AG08395 (cell line): ENCODE measurements at regions not wholly inside any gene's neighbourhood (a gene's known extent, or its start where the extent isn't known, plus 50 kb on each side); places are given as distances from the start of the nearest gene placed in this dataset.

Experiments
- DNase-seq: peaks from one replicate; pipeline ENCODE4 v3.0.0; 2012; ENCODE audit warnings: mixed read lengths, low spot score

GRCh38 chr6:56347526-56347925, 100.1 kb upstream of the COL21A1 start:
- DNase-seq, result peak; percentile 40

DNA sequence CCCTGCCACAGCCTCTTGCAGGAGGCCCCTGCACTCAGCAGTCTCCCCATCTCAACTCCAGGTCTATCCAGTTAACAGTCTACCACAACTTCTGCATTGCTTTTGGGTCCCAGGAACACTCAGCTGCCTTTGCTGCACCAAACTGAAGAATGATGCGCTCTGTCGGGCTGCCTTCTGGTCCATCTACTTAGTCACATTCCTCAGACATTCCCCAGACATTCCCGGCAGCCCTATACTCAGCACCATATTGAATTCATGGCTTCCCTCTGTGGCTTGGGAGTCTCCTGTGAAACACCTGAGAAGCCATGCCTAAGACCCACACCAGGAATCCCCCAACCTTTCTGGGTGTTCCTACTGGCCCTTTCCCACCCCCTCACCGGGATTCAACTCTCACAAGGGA, 99.6 kb upstream of the COL21A1 start:
- DNase-seq, result no peak

- peak; percentile 48 for DNase-seq
Observed at GRCh38 chr6:56345376-56345995, 98.1 kb upstream of the COL21A1 start.

DNA sequence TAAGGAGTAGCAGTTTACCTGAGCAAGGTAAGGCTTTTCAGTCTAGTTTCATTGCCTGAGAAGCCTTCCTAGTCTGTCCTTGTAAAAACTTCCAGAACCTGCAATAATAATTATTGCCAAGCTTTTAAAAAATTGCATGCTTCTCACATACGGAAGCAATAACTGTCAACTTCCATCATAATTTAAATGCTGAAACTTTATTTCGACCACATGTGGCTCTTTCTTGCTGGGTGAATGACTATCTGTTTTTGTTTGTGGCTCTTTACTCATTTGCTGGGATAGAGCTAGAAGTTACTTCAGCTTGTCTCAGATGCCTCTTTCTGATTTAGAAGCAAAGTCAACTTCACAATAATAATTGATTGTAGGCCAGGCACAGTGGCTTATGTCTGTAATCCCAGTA, 95.9 kb upstream of the COL21A1 start:
- peak; percentile 25 for DNase-seq

GRCh38 chr6:56339524-56339923, 92.1 kb upstream of the COL21A1 start:
- DNase-seq, result no peak

DNA sequence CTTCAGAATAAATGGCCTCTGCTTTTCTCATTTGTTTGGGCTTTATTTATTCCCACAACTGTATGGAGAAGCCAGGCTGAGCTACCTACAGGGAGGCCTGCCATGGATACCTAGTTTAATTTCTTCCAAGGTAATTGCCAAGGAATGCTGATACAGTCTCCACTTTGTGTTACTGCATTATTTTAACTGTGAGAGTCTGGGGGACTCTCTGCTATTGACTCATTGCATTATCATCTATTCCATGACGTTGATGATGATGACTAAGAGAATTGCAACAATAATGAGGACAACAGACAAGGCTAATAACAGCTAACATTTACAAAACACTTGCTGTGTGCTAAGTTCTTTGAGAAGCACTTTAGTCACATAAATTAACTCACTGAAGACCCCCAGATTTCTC, 88.3 kb upstream of the COL21A1 start:
- DNase-seq, result peak; percentile 73

DNA sequence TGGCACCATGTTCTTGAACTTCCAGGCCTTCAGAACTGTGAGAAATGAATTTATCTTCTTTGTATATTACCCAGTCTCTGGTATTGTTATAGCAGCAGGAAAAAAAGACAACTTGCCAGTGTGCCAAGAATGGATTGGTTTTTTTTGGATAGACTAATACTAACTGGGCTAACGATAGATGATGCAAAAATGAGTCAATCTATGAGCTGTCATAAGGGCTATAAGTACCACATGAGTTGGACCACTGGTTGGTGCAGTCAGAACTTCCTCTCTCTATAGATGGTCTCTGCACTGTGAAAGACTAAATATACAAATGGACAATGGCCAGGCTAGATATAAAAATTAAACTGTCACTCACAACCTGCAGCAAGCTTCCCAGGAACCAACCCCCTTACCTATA, 87.6 kb upstream of the COL21A1 start:
- peak; percentile 24 for DNase-seq

DNA sequence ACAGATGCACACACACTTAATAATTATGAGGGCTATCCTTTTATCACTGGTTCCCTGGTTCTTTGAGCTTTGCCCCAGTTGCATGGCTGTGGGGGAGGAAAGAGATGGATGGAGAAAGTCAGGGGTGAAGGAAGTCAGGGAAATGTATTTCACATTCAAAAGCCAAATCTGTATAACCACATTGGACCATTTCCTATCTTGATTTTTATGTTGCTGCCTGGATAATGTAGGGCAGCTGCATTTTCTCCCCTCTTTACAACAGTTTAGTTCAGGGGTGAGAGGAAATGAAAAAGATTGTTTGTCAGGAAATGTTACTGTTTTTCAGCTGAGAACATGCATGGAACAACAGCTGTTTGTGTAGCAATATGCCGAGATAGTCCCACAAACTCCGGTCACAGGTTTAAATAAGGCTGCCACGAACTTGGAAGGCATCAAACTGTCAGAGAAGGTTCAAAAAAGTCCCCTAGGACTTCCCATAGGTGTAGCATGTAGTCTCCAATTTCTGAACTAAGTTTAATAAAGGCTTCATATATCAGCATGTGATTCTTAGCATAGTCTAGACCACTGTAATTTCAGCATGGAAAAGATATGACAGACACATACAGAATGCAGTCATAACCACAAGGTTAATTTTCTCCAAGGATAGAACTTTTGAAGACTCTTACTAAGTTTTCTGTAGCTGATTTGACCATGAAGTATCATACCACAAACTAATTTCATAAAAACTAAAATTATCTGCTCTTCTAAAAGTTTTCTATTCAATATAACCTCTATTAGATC, 82.1 kb upstream of the COL21A1 start:
- no peak for DNase-seq

DNA sequence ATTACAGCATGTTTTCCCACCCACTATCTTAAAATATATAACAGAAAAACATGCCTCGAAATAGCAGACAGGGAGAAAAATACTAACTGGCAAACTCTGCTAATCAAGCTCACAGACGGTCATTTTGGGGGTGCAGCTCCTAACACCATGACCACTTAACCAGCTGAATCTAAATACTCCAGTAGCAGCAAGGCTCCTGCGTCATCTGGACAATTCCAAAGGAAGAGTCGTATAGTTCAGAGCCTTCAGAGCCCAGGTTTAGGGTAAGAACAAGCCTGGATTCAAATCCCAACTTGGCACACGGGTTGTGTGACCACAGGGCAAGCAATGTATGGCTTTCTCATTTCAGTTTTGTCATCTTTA, 81.3 kb upstream of the COL21A1 start:
- DNase-seq, result no peak

DNA sequence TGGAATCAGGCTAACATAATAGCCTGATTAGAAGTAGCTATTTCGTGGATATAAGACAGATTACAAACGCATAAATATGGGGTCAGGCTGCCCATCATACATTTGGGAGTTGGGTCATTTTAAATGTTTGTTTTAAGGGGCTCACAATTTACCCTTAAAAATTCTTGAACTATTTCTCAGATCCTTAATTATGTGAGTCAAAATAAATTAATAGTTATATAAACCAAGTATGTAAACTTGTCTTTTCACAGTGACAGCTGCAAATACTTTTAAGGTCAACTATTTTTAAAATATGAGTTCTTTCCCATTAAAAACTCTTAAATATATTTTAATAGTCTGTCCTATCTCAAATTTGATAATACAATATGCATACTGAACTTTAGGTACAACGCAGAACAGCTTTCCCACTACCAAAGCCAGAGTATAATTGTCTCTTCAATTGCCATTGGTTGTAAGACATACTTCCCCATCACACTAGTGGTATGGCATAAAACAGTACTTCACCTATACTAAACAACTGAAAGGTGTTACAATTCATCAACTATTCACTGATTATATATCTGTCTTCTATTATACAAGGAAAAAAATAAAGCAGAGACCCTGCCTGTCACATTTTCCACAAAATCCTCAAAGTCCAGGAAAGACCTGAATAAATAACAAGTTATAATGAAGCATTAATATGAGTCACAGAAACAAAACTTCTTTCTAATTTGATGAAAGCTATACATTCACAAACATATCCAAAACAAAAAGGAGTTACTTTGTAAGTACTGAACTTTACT, 80.8 kb upstream of the COL21A1 start:
- DNase-seq, result no peak

- no peak for DNase-seq
Observed at GRCh38 chr6:56324396-56324795, 77.0 kb upstream of the COL21A1 start.

GRCh38 chr6:56318851-56319250, 71.5 kb upstream of the COL21A1 start:
- no peak for DNase-seq

GRCh38 chr6:56314683-56315523, 67.5 kb upstream of the COL21A1 start:
- peak; percentile 58 for DNase-seq

GRCh38 chr6:56311533-56312448, 64.4 kb upstream of the COL21A1 start:
- no peak for DNase-seq

DNA sequence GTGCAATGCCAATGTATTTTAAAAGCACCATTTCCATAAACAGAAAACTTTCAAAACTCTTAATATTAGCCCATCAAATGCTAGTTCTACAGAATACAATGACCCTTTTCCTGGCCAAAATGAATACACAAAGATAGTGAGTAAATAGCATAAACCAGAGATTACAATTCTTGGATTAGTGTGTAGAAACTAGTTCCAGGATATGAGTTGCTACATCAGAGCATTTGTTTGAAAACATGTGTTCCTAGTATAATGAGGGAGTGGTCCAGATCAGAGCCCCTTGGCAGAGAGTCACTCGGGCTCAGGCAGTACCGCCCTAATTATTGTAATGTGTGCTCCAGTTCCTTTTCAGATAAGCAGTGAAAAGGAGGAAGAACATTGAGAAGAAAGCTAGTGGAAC, 63.7 kb upstream of the COL21A1 start:
- no peak for DNase-seq

DNA sequence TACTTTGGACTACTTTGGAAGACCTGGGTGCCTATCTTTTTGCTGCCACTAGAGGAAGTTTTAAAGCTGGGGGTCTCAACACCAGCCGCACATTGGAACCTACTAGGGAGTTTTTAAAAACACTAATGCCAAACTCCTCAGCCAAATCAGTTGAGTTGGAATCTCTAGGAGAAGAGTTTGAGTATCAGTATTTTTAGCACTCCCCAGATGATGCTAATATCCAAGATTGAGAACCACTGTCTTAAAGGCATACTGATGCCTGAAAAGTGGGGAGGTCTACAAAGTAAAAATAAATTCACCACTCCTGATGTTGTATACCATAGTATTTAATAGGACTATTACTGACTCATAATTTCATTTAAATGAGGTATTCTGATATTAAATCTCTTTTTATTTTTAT, 62.9 kb upstream of the COL21A1 start:
- DNase-seq, result no peak

- DNase-seq, result no peak
Observed at GRCh38 chr6:56299916-56300315, 52.5 kb upstream of the COL21A1 start.

- DNase-seq, result no peak
Observed at GRCh38 chr6:56297022-56297989, 49.9 kb upstream of the COL21A1 start.
